DND-41 (cell line): ENCODE measurements at regions not wholly inside any gene's neighbourhood (a gene's known extent, or its start where the extent isn't known, plus 50 kb on each side); places are given as distances from the start of the nearest gene placed in this dataset.

Experiments
- CTCF ChIP-seq: IDR thresholded peaks from 2 replicates; pipeline ENCODE4 v1.5.1; 2012; ENCODE audit warnings: borderline replicate concordance, low read length, moderate library complexity, mild to moderate bottlenecking; ENCODE audit not compliant: poor library complexity, severe bottlenecking; ENCODE audit errors: extremely low read depth
- EZH2 ChIP-seq: IDR thresholded peaks from 3 replicates; pipeline ENCODE4 v1.6.1; 2012; ENCODE audit warnings: borderline replicate concordance, low read depth, mild to moderate bottlenecking, moderate library complexity, low read length, inconsistent platforms; ENCODE audit not compliant: severe bottlenecking

- TF ChIP-seq CTCF, result no peak
- TF ChIP-seq EZH2, result no peak
Measured at GRCh38 chr7:115211171-115211570, 289.3 kb downstream of the MDFIC start.
